ENCODE measurements at regions not wholly inside any gene's neighbourhood (a gene's known extent, or its start where the extent isn't known, plus 50 kb on each side); places are given as distances from the start of the nearest gene placed in this dataset.
"Not testable (repeated sequence)": the region's sequence is repeated elsewhere in the genome, so short reads cannot be mapped to it uniquely, and the experiment has no call there.

GRCh38 chr18:42328931-42329330 lies 373.9 kb downstream of the PIK3C3 start:
- DNase-seq (ENCODE audit: low spot score): no peak

- no peak for DNase-seq (ENCODE audit: low spot score)
Observed at GRCh38 chr18:42330296-42330695, 375.3 kb downstream of the PIK3C3 start.

GRCh38 chr18:42333558-42333957 lies 378.5 kb downstream of the PIK3C3 start:
- DNase-seq (ENCODE audit: low spot score): no peak

GRCh38 chr18:42334931-42335330 lies 379.9 kb downstream of the PIK3C3 start:
- DNase-seq (ENCODE audit: low spot score): no peak

- DNase-seq (ENCODE audit: low spot score): no peak
Observed at GRCh38 chr18:42336139-42336538, 381.1 kb downstream of the PIK3C3 start.

GRCh38 chr18:42337337-42337736 lies 382.3 kb downstream of the PIK3C3 start:
- DNase-seq (ENCODE audit: low spot score): not testable (repeated sequence)

- DNase-seq (ENCODE audit: low spot score): no peak
Observed at GRCh38 chr18:42338683-42339082, 383.6 kb downstream of the PIK3C3 start.

GRCh38 chr18:42339372-42339771 lies 384.3 kb downstream of the PIK3C3 start:
- no peak for DNase-seq (ENCODE audit: low spot score)

- no peak for DNase-seq (ENCODE audit: low spot score)
Observed at GRCh38 chr18:42340423-42341009, 385.5 kb downstream of the PIK3C3 start.

- no peak for DNase-seq (ENCODE audit: low spot score)
Observed at GRCh38 chr18:42341423-42341822, 386.4 kb downstream of the PIK3C3 start.

GRCh38 chr18:42348722-42349121 lies 393.7 kb downstream of the PIK3C3 start:
- DNase-seq (ENCODE audit: low spot score): no peak

- DNase-seq (ENCODE audit: low spot score): no peak
Observed at GRCh38 chr18:42351455-42351854, 396.4 kb downstream of the PIK3C3 start.

- no peak for DNase-seq (ENCODE audit: low spot score)
Observed at GRCh38 chr18:42360716-42361115, 405.7 kb downstream of the PIK3C3 start.

- DNase-seq (ENCODE audit: low spot score): no peak
Observed at GRCh38 chr18:42363446-42364441, 408.7 kb downstream of the PIK3C3 start.

GRCh38 chr18:42364766-42365165 lies 409.7 kb downstream of the PIK3C3 start:
- DNase-seq (ENCODE audit: low spot score): no peak

- no peak for DNase-seq (ENCODE audit: low spot score)
Observed at GRCh38 chr18:42365591-42365990, 410.6 kb downstream of the PIK3C3 start.

- DNase-seq (ENCODE audit: low spot score): no peak
Observed at GRCh38 chr18:42373584-42373983, 418.6 kb downstream of the PIK3C3 start.

GRCh38 chr18:42374961-42375360 lies 419.9 kb downstream of the PIK3C3 start:
- no peak for DNase-seq (ENCODE audit: low spot score)

GRCh38 chr18:42378854-42379253 lies 423.8 kb downstream of the PIK3C3 start:
- not testable (repeated sequence) for DNase-seq (ENCODE audit: low spot score)

GRCh38 chr18:42381236-42381635 lies 426.2 kb downstream of the PIK3C3 start:
- DNase-seq (ENCODE audit: low spot score): not testable (repeated sequence)

- no peak for DNase-seq (ENCODE audit: low spot score)
Observed at GRCh38 chr18:42392416-42392815, 437.4 kb downstream of the PIK3C3 start.

GRCh38 chr18:42392926-42393325 lies 437.9 kb downstream of the PIK3C3 start:
- no peak for DNase-seq (ENCODE audit: low spot score)

GRCh38 chr18:42394238-42394637 lies 439.2 kb downstream of the PIK3C3 start:
- no peak for DNase-seq (ENCODE audit: low spot score)
